GM12878 (cell line): ENCODE measurements at regions not wholly inside any gene's neighbourhood (a gene's known extent, or its start where the extent isn't known, plus 50 kb on each side); places are given as distances from the start of the nearest gene placed in this dataset.

Source experiments
- ATF2 ChIP-seq: IDR thresholded peaks from 2 replicates; pipeline ENCODE4 v1.6.1; 2012; ENCODE audit warnings: low read length, inconsistent platforms
- CTCF ChIP-seq, 3 experiments: IDR thresholded peaks in 2 of 3; conservative IDR thresholded peaks in 1 of 3; 2 replicates each; pipeline ENCODE4 v1.5.1; 2011; ENCODE audit warnings: low read depth in 3 of 3, low read length in 3 of 3, mild to moderate bottlenecking in 3 of 3, control low read depth in 2 of 3, moderate library complexity in 2 of 3, inconsistent platforms in 1 of 3, mixed read lengths in 1 of 3; ENCODE audit not compliant: control insufficient read depth in 2 of 3, insufficient read depth in 1 of 3; ENCODE audit errors: extremely low read depth in 1 of 3
- EP300 ChIP-seq, 2 experiments: fragments of 150-350 bp in 1 of 2; IDR thresholded peaks; 2 replicates each; pipeline ENCODE4 v1.6.1; 2011 to 2012; ENCODE audit warnings: low read depth in 2 of 2, low read length in 2 of 2, borderline replicate concordance in 1 of 2, improper control_type of control experiment in 1 of 2, inconsistent platforms in 1 of 2; ENCODE audit not compliant: control insufficient read depth in 1 of 2
- KDM1A ChIP-seq: fragments of 200-600 bp; sonication (generic); IDR thresholded peaks from 2 replicates; pipeline ENCODE4 v1.6.1; 2016; ENCODE audit warnings: borderline replicate concordance
- LARP7 ChIP-seq: fragments of 450-650 bp; IDR thresholded peaks from 2 replicates; pipeline ENCODE4 v1.6.1; 2017; ENCODE audit warnings: mild to moderate bottlenecking
- PKNOX1 ChIP-seq: fragments of 450-650 bp; IDR thresholded peaks from 2 replicates; pipeline ENCODE4 v1.6.1; 2016; ENCODE audit warnings: mild to moderate bottlenecking
- POLR2AphosphoS2 ChIP-seq: IDR thresholded peaks from 2 replicates; pipeline ENCODE4 v1.6.1; 2011; ENCODE audit warnings: low read depth, mild to moderate bottlenecking, low read length, improper control_type of control experiment, moderate library complexity
- POU2F2 ChIP-seq: IDR thresholded peaks from 3 replicates; pipeline ENCODE4 v1.6.1; 2011; ENCODE audit warnings: low read depth, mild to moderate bottlenecking, low read length, borderline replicate concordance
- RB1 ChIP-seq: fragments of 450-650 bp; formaldehyde crosslinking; IDR thresholded peaks from 2 replicates; pipeline ENCODE4 v1.6.1; 2017; ENCODE audit warnings: mild to moderate bottlenecking, borderline replicate concordance
- RFX5 ChIP-seq: IDR thresholded peaks from 2 replicates; pipeline ENCODE4 v1.6.1; 2011; ENCODE audit warnings: low read depth, low read length, improper control_type of control experiment
- STAT3 ChIP-seq: IDR thresholded peaks from 2 replicates; pipeline ENCODE4 v1.6.1; 2011; ENCODE audit warnings: low read depth, low read length, improper control_type of control experiment
- TAF1 ChIP-seq: IDR thresholded peaks from 2 replicates; pipeline ENCODE4 v1.6.1; 2011; ENCODE audit warnings: mild to moderate bottlenecking, low read depth, low read length, borderline replicate concordance
- USF2 ChIP-seq: IDR thresholded peaks from 2 replicates; pipeline ENCODE4 v1.6.1; 2011; ENCODE audit warnings: low read depth, low read length, improper control_type of control experiment, borderline replicate concordance
- ZNF24 ChIP-seq: fragments of 450-650 bp; IDR thresholded peaks from 2 replicates; pipeline ENCODE4 v1.6.1; 2017; ENCODE audit warnings: antibody characterized with exemption, mild to moderate bottlenecking

- TF ChIP-seq EP300 (IDR thresholded peaks at IDR 0.05; ENCODE audit: borderline replicate concordance in 1 of 2, control insufficient read depth in 1 of 2, low read depth in 2 of 2, low read length in 2 of 2): no peak
- TF ChIP-seq STAT3: no peak
- TF ChIP-seq RB1: no peak
- no peak for TF ChIP-seq LARP7
- TF ChIP-seq ZNF24: no peak
- TF ChIP-seq ATF2: no peak
- no peak for TF ChIP-seq RFX5
- no peak for TF ChIP-seq KDM1A
- TF ChIP-seq CTCF (IDR thresholded peaks at IDR 0.05 in 2 of 3, conservative IDR thresholded peaks at IDR 0.05 in 1 of 3; ENCODE audit: control insufficient read depth in 2 of 3, extremely low read depth in 1 of 3, insufficient read depth in 1 of 3, low read depth in 3 of 3, low read length in 3 of 3): no peak
- no peak for TF ChIP-seq TAF1
- TF ChIP-seq PKNOX1: no peak
- no peak for TF ChIP-seq POLR2AphosphoS2
- no peak for TF ChIP-seq POU2F2
- TF ChIP-seq USF2: no peak
Observed at GRCh38 chr10:43318976-43319960, 52.2 kb upstream of the FXYD4 start.
